Smooth muscle cell (in vitro differentiated cells): ENCODE measurements at regions not wholly inside any gene's neighbourhood (a gene's known extent, or its start where the extent isn't known, plus 50 kb on each side); places are given as distances from the start of the nearest gene placed in this dataset.
"Not testable (repeated sequence)": the region's sequence is repeated elsewhere in the genome, so short reads cannot be mapped to it uniquely, and the experiment has no call there.

Experiments used
- DNase-seq: peaks from one replicate; lab custom pipeline; 2025; ENCODE audit not compliant: unreplicated experiment; lab: John Stamatoyannopoulos, UW
- H2AFZ ChIP-seq: fragments of 200-600 bp; sonication (generic); 2 replicates; pipeline ENCODE4 v1.6.0; 2016; ENCODE audit warnings: antibody characterized with exemption, low read depth, mild to moderate bottlenecking
- H3F3A ChIP-seq: fragments of 200-600 bp; sonication (generic); 2 replicates; pipeline ENCODE4 v1.6.0; 2017; ENCODE audit warnings: antibody characterized with exemption, low read depth
- H3K27ac ChIP-seq: fragments of 200-600 bp; sonication (generic); 2 replicates; pipeline ENCODE4 v1.5.1; 2016; ENCODE audit warnings: low read depth, mild to moderate bottlenecking
- H3K27me3 ChIP-seq: fragments of 200-600 bp; sonication (generic); 2 replicates; pipeline ENCODE4 v1.6.1; 2016; ENCODE audit warnings: low read depth, mild to moderate bottlenecking
- H3K36me3 ChIP-seq: fragments of 200-600 bp; sonication (generic); 2 replicates; pipeline ENCODE4 v1.5.1; 2016; ENCODE audit warnings: low read depth
- H3K4me1 ChIP-seq: fragments of 200-600 bp; sonication (generic); 2 replicates; pipeline ENCODE4 v1.5.1; 2016; ENCODE audit warnings: low read depth
- H3K4me2 ChIP-seq: fragments of 200-600 bp; sonication (generic); 2 replicates; pipeline ENCODE4 v1.6.0; 2016; ENCODE audit warnings: mild to moderate bottlenecking
- H3K4me3 ChIP-seq: fragments of 200-600 bp; sonication (generic); 2 replicates; pipeline ENCODE4 v1.5.1; 2016; ENCODE audit warnings: mild to moderate bottlenecking
- H3K79me2 ChIP-seq: fragments of 200-600 bp; sonication (generic); 2 replicates; pipeline ENCODE4 v1.6.0; 2016; ENCODE audit warnings: low read depth, mild to moderate bottlenecking
- H3K9ac ChIP-seq: fragments of 200-600 bp; sonication (generic); 2 replicates; pipeline ENCODE4 v1.6.0; 2016; ENCODE audit warnings: low read depth
- H3K9me3 ChIP-seq: fragments of 200-600 bp; sonication (generic); replicated peaks from 2 replicates; pipeline ENCODE4 v1.5.1; 2016; ENCODE audit warnings: low read depth
- H4K20me1 ChIP-seq: fragments of 200-600 bp; sonication (generic); 2 replicates; pipeline ENCODE4 v1.6.0; 2016; ENCODE audit warnings: low read depth
- CTCF ChIP-seq: fragments of 200-600 bp; sonication (generic); IDR thresholded peaks from 2 replicates; pipeline ENCODE4 v1.5.1; 2017; ENCODE audit warnings: borderline replicate concordance, mild to moderate bottlenecking, antibody characterized with exemption; ENCODE audit not compliant: insufficient read depth, poor library complexity, severe bottlenecking
- WGBS: methylation state at CpG from one replicate; pipeline ENCODE4 v1.1.7; 2016; ENCODE audit warnings: low lambda C conversion rate; 5-methylcytosine and 5-hydroxymethylcytosine counted together

DNA sequence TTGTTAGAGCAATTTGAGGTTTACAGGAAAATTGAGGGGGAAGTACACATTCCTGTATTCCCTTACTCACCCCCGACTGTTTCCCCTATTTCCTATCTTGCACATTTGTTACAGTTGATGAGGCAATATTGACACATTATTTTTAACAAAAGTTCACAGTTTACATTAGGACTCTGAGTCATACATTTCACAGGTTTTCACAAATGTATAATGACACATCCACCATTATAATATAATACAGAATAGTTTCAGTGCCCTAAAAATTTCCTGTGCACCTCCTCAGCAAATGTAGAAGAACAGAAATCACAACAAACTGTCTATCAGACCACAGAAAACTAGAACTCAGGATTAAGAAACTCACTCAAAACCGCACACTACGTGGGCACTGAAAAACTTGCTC, 160.6 kb upstream of the RMP24 start:
- no peak overlapping the region for H3K4me3 ChIP-seq
- H3K27ac ChIP-seq: no peak overlapping the region
- no peaks in the 10 kb centered on the region for H3K79me2 ChIP-seq
- TF ChIP-seq CTCF: no peak
- H3K4me2 ChIP-seq: no peak overlapping the region
- WGBS: 84% methylated on average over 3 of the region's 3 CpGs
- no peaks in the 10 kb centered on the region for H3K4me1 ChIP-seq
- H3K27me3 ChIP-seq: no peaks in the 10 kb centered on the region
- DNase-seq: no peak
- H3F3A ChIP-seq: no peaks in the 10 kb centered on the region
- H3K9ac ChIP-seq: no peak overlapping the region
- no peaks in the 10 kb centered on the region for H3K9me3 ChIP-seq
- H3K36me3 ChIP-seq: no peaks in the 10 kb centered on the region
- H2AFZ ChIP-seq: no peak overlapping the region
- H4K20me1 ChIP-seq: no peaks in the 10 kb centered on the region

DNA sequence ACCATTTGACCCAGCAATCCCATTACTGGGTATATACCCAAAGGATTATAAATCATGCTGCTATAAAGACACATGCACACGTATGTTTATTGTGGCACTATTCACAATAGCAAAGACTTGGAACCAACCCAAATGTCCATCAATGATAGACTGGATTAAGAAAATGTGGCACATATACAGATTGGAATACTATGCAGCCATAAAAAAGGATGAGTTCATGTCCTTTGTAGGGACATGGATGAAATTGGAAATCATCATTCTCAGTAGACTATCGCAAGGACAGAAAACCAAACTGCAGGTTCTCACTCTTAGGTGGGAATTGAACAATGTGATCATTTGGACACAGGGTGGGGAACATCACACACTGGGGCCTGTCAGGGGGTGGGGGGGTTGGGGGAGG, 157.5 kb upstream of the RMP24 start:
- H4K20me1 ChIP-seq, H3F3A ChIP-seq, H3K27ac ChIP-seq, H3K27me3 ChIP-seq, H3K36me3 ChIP-seq, DNase-seq, H3K4me1 ChIP-seq, H3K9me3 ChIP-seq, H2AFZ ChIP-seq, H3K79me2 ChIP-seq, H3K9ac ChIP-seq, H3K4me2 ChIP-seq, H3K4me3 ChIP-seq: not testable (repeated sequence)
- 83% methylated on average over 2 of the region's 2 CpGs for WGBS

DNA sequence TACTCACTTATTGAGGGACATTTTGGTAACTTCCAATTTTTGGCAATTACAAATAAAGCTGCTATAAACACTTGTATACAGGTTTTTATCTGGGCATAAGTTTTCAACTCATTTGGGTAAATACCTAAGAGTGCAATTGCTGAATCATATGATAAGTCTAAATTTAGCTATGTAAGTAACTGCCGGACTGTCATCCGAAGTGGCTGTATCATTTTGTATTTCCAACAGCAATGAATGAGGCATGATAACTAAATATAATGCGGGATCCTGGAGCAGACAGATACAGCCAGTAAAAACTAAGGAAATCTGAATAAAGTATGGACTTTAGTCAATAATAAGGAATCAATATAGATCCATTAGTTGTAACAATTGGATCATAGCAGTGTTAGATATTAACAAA, 156.5 kb upstream of the RMP24 start:
- Histone ChIP-seq H3K36me3 (no peaks in the 10 kb centered on the region), H3F3A (no peaks in the 10 kb centered on the region), H3K79me2 (no peaks in the 10 kb centered on the region), H3K9me3 (no peaks in the 10 kb centered on the region), H3K9ac (no peak overlapping the region), H3K27me3 (no peaks in the 10 kb centered on the region), H3K4me1 (no peaks in the 10 kb centered on the region), H3K27ac (no peak overlapping the region), H4K20me1 (no peaks in the 10 kb centered on the region), H3K4me2 (no peak overlapping the region), H2AFZ (no peak overlapping the region), H3K4me3 (no peak overlapping the region)
- no peak for TF ChIP-seq CTCF
- WGBS: 94% methylated on average over 3 of the region's 3 CpGs
- DNase-seq: no peak

- no peaks in the 10 kb centered on the region for H3K79me2 ChIP-seq
- H3K4me2 ChIP-seq: no peak overlapping the region
- no peaks in the 10 kb centered on the region for H4K20me1 ChIP-seq
- TF ChIP-seq CTCF: no peak
- no peak for DNase-seq
- no peak overlapping the region for H2AFZ ChIP-seq
- H3K9me3 ChIP-seq: no peaks in the 10 kb centered on the region
- no peaks in the 10 kb centered on the region for H3K27me3 ChIP-seq
- H3K4me1 ChIP-seq: no peaks in the 10 kb centered on the region
- H3F3A ChIP-seq: no peaks in the 10 kb centered on the region
- H3K4me3 ChIP-seq: no peak overlapping the region
- WGBS: 90% methylated on average over 11 of the region's 11 CpGs
- no peak overlapping the region for H3K9ac ChIP-seq
- H3K36me3 ChIP-seq: no peaks in the 10 kb centered on the region
- H3K27ac ChIP-seq: no peak overlapping the region
Measured at GRCh38 chr18:35817604-35818352, 154.7 kb upstream of the RMP24 start.
